Pancreas (tissue), 10 donors: ENCODE measurements at regions not wholly inside any gene's neighbourhood (a gene's known extent, or its start where the extent isn't known, plus 50 kb on each side); places are given as distances from the start of the nearest gene placed in this dataset.

Source experiments
- ATAC-seq, 4 donors: fragments of 200-7000 bp; cut with Tn5 transposase; one replicate each; pipeline versions ENCODE4 v1.8.0 to v1.9.1; 2020; ENCODE audit warnings: mild to moderate bottlenecking in 4 of 4, moderate library complexity in 4 of 4
- DNase-seq, 6 donors: peaks; one replicate each; pipeline ENCODE4 v3.0.0-alpha.2; 2020
- FAIRE-seq: peaks from 2 replicates; lab custom pipeline; 2012; peaks lifted over from hg19 to GRCh38; lab: Jason Lieb, UNC
- H3K27ac ChIP-seq, 4 donors: fragments of 200-600 bp; sonication (generic); 1 replicate in 3 of 4; 2 replicates in 1 of 4; pipeline versions ENCODE4 v1.5.0 to v1.8.0; 2020
- H3K27me3 ChIP-seq, 4 donors: fragments of 200-600 bp; one replicate each; pipeline ENCODE4 v1.8.0; 2021
- H3K36me3 ChIP-seq, 3 donors: fragments of 200-600 bp; sonication (generic) in 1 of 3; one replicate each; pipeline versions ENCODE4 v1.5.0 to v1.8.0; 2020 to 2021
- H3K4me1 ChIP-seq, 3 donors: fragments of 200-600 bp; one replicate each; pipeline ENCODE4 v1.8.0; 2021
- H3K4me3 ChIP-seq, 4 donors: fragments of 200-600 bp; sonication (generic) in 2 of 4; one replicate each; pipeline versions ENCODE4 v1.5.0 to v1.8.0; 2020 to 2021
- H3K9me3 ChIP-seq, 4 donors: fragments of 200-600 bp; one replicate each; pipeline ENCODE4 v1.8.0; 2021
- WGBS, 2 donors: extraction: QIAGEN DNeasy Blood & Tissue Kit; methylation state at CpG; one replicate each; pipeline ENCODE4 v1.1.7; 2013; 5-methylcytosine and 5-hydroxymethylcytosine counted together
- intact Hi-C, 3 donors: fragments of 100-400 bp; cut with DNase I; formaldehyde crosslinking; loops; one replicate each; pipeline versions ENCODE4 v1.11.1 to v1.14.2; 2022
- TF ChIP-seq, protein P1 (sequence below), 4 donors: fragments of 200-600 bp; sonication (generic) in 3 of 4; IDR thresholded peaks; one replicate each; pipeline versions ENCODE4 v1.5.0 to v1.8.0; 2021; ENCODE audit warnings: antibody characterized with exemption in 4 of 4
- donor health status: healthy with polysubstance abuse.
- donor health status: DM: no; HTN: no; CAD: no; lungs with moderate emphysema.
- donor health status: DM: no; HTN: no; CAD: no.
- donor health status: control.
- donor health status: control.
- donor health status: Bipolar disorder and iron deficiency.
- donor health status: DM: yes; HTN: yes; CAD: no.
- donor health status: DM: no; HTN: no; CAD: no.
- donor health status: DM: no; HTN: no; CAD: no.
- donor health status: DM: yes; HTN: yes; CAD: no.

GRCh38 chr5:11958321-11958720 lies 54.1 kb upstream of the CTNND2 start:
- 62% methylated on average over 2 of the region's 2 CpGs for WGBS, 2 donors
- Histone ChIP-seq H3K27ac (no peak overlapping the region), H3K9me3 (no peaks in the 10 kb centered on the region), H3K36me3 (no peaks in the 10 kb centered on the region), H3K4me1 (no peaks in the 10 kb centered on the region), H3K4me3 (no peak overlapping the region), H3K27me3 (no peaks in the 10 kb centered on the region)
- TF ChIP-seq, protein P1, sequence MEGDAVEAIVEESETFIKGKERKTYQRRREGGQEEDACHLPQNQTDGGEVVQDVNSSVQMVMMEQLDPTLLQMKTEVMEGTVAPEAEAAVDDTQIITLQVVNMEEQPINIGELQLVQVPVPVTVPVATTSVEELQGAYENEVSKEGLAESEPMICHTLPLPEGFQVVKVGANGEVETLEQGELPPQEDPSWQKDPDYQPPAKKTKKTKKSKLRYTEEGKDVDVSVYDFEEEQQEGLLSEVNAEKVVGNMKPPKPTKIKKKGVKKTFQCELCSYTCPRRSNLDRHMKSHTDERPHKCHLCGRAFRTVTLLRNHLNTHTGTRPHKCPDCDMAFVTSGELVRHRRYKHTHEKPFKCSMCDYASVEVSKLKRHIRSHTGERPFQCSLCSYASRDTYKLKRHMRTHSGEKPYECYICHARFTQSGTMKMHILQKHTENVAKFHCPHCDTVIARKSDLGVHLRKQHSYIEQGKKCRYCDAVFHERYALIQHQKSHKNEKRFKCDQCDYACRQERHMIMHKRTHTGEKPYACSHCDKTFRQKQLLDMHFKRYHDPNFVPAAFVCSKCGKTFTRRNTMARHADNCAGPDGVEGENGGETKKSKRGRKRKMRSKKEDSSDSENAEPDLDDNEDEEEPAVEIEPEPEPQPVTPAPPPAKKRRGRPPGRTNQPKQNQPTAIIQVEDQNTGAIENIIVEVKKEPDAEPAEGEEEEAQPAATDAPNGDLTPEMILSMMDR (IDR thresholded peaks at IDR 0.05), result no peak
- intact Hi-C loops, result no loop called here
- no peak for DNase-seq
- ATAC-seq, result no peak
- FAIRE-seq, result no peak

- TF ChIP-seq, protein P1 (IDR thresholded peaks at IDR 0.05), result no peak
Measured at GRCh38 chr5:11955331-11955730, 51.1 kb upstream of the CTNND2 start.

More at GRCh38 chr5:11955331-11955730, 51.1 kb upstream of the CTNND2 start:
- Histone ChIP-seq H3K36me3 (no peaks in the 10 kb centered on the region), H3K4me3 (no peak overlapping the region), H3K27ac (no peak overlapping the region), H3K4me1 (no peaks in the 10 kb centered on the region), H3K9me3 (no peaks in the 10 kb centered on the region), H3K27me3 (no peaks in the 10 kb centered on the region)
- ATAC-seq, result peak in 2 of 4 donors; percentile 40 to 59
- DNase-seq, result no peak
- FAIRE-seq, result no peak
- intact Hi-C loops, result no loop called here
